Activated effector memory CD4-positive, alpha-beta T cell treated with anti-CD3 and anti-CD28 coated beads, Interleukin-2, amount 50 U/mL, for 16 hours (primary cell): ENCODE measurements at regions not wholly inside any gene's neighbourhood (a gene's known extent, or its start where the extent isn't known, plus 50 kb on each side); places are given as distances from the start of the nearest gene placed in this dataset.
"Not testable (repeated sequence)": the region's sequence is repeated elsewhere in the genome, so short reads cannot be mapped to it uniquely, and the experiment has no call there.

ENCODE experiments used
- DNase-seq: peaks from one replicate; pipeline ENCODE4 v3.0.0-alpha.2; 2020

DNA sequence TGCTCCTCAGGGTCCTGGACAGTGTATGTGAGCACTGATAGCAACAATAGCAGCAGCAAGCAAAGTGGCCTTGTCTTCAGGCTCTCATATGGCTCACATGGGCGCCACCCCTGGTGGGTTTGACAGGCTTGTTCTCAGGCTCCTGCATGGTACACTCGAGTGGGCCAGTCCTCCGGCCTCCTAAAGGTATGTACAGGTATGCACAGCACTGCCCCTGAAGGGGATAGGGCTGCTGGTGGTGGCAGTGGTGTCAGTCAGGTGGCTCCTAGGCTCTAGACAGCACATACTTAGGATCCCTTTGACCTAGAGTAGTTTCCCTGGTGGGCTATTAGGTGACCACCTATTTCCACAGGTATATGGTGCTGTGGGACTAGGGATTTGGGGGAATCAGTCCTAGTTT, 79.8 kb downstream of the LGALS9B start:
- DNase-seq, result not testable (repeated sequence)

DNA sequence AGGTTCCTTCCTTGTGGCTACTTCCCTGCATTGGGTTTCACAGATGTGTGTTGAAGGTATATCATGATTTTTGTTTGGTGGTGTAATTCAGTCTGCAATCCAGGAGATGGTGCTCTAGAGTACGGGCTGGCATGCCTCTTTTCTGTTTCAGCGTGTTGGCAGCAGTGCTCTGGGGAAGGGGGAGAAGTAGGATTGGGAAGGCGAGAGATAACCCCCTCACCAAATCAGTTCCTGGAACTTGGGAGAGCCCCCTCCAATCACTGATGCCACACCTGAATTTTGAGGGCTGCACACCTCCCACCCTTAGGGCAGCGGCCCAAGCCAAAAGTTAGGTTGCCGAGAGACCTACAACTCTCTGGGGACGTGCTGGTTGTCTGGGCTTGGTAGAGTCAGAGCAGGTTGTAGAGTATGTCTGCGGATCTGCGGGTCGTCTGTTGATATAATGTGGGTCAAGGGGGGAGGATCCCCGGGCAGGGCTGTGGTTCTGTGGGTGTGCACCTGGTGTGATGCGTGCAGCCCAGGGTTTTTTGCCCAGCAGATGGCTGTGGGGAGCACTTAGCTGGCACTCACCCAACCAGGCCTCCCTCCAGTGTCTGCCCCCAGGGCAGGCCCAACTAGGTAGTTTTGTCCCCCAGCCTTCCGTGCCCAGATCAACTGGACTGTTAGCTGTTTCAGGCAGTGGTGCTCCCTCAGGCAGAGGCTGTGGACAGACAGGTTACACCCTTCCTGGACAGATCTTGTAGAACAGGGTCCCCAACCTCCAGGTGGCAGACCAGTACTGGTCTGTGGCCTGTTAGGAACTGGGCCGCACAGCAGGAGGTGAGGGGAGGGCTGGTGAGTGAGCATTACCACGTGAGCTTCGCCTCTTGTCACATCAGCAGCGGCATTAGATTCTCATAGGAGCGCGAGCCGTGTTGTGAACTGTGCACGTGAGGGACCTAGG, 85.7 kb downstream of the LGALS9B start:
- DNase-seq, result peak; percentile 60

DNA sequence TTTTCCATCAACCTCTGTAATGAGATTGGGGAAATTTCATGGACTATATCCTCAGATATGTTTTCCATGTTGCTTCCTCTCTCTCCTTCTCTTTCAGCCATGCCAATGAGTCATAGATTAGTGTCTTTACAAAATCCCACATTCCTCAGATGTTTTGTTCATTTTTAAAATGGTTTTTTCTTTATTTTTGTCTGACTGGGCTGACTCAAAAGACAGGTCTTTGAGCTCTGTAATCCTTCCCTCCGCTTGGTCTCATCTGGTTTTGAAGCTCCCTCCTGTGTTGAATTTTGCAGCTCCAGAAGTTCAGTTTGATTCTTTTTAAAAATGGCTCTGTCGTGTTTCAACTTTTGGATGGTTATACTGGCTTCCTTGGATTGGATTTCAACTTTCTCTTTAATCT, 86.7 kb downstream of the LGALS9B start:
- DNase-seq, result not testable (repeated sequence)

DNA sequence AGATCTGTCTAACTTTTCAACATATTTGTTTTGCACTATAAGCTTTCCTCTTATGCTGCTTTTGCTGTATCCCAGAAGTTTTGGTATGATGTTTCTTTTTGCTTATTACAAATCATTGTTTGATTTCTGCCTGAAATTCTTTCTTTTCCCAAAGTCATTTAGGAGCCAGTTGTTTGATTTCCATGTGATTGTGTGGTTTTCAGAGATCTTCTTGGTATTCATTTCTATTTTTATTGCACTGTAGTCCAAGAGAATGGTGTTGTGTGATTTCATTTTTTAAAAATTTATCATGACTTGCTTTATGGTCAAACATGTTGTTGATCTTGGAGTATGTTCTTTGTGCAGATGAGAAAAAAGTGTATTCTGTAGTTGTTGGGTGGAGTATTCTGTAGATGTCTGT, 88.1 kb downstream of the LGALS9B start:
- not testable (repeated sequence) for DNase-seq

DNA sequence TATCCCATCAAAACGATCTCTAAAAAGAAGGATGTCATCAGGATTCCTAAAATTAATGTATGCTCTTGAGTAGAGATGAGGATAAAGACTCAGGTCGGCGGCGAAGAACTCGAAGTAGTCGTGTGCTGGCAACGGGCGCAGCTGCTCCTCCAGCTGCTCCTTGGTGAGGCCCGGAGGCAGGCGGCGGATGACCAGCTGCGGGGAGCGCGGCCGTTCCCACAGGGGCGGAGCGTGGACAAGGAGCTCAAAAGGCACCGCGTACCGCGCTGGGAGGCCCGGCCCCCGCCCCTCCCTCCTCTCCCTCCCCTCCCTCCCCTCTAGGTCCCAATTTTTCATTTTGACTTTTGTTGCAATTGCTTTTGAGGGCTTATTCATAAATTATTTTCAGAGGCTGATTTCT, 90.7 kb downstream of the LGALS9B start:
- not testable (repeated sequence) for DNase-seq

DNA sequence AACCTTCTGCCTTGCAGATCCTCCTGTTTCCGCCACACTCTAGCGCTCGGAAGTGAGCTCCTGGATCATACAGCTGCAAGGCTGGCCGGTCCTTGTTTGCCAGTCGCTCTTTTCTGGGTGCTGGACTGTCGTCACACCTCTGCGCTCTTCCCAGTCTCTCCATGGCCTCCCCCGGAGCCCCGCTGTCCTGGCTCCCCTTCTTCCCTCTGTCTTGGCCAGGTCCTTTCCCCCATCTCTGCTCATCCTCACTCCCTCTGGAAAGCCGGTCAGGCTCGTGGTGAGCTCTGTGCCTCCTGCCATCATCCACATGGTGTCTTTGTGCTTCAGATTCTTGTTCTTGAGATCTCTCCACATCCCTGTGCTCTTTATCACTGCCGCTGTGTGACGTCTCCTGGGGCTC, 91.6 kb downstream of the LGALS9B start:
- not testable (repeated sequence) for DNase-seq
